Stimulated activated CD8-positive, alpha-beta memory T cell treated with anti-CD3 and anti-CD28 coated beads, Interleukin-12 subunit alpha, Interleukin-12 subunit beta, amount 100 ng/mL, for 24 hours (primary cell): ENCODE measurements at regions not wholly inside any gene's neighbourhood (a gene's known extent, or its start where the extent isn't known, plus 50 kb on each side); places are given as distances from the start of the nearest gene placed in this dataset.
"Not testable (repeated sequence)": the region's sequence is repeated elsewhere in the genome, so short reads cannot be mapped to it uniquely, and the experiment has no call there.

Experiments
- DNase-seq: peaks from one replicate; pipeline ENCODE4 v3.0.0-alpha.2; 2020; ENCODE audit errors: extremely low read depth

DNA sequence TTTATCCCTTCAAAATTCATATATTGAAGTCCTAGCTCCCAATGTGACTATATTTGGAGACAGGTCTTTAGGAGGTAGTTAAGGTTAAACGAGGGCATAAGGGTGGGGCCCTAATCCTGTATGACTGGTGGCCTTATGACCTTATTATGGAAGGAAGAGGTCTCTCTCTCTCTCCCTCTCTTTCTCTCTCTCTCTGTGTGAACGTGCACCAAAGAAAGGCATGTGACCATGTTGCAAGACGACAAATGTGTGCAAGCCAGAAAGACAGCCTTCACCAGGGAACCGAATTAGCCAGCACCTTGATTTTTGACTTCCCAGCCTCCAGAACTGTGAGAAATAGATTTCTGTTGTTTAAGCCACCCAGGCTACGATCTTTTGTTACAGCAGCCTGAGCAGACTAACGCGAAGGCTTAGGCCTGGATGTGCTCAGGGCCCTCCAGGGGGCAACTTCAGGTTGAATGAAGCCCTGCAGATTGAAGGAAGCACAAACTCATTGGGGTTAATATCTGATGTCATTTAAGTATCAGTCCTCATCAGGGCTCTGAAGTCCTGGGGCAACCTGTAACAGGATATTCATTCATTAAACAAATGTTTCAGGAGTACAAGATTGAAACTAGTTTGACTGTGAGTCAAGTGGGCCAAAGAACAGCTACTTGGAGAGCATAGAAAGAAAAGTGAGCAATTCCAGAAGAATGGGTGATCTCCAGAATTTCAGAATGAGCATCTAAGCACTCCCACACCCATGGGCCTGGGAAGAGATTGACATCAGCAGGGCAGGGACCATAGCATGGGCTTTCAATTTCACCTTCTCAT, 157.4 kb upstream of the TNFAIP3 start:
- DNase-seq: no peak

DNA sequence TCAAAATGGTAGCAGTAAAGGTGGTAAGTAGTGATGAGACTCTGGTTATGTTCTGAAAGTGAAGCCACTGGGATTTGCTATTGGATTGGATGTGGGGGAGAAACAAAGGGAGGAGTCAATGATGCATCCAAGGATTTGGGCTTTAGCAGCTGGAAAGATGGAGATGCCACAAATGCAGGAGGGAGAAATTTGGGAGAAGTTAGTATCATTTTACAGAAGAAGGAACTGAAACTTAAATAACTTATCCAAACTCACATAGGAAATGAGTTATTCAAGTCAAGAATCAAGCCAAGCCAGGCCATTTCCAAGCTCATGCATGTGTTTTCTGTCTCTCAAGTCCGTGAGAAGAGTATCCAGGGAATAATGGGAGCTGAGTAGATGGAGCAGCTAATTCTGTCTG, 155.1 kb upstream of the TNFAIP3 start:
- DNase-seq: no peak

DNA sequence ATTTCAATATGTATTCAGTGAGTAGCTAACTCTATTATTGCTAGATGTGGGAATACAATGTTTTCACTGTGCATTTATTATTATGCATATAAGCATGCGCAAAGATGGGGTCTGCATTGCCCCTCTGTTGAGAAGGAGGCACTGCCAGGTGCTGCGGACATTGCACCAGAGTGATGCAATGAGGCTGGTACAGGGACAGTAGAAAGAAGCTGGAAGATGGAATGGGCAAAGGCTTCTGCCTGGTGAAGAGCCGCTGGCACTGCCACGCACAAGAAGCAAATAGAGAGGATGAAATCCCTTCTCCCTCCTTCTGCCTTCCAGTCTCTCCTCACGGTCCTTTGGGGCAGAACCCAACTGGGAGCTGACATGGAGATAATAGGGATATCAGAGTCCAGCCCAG, 154.5 kb upstream of the TNFAIP3 start:
- no peak for DNase-seq

DNA sequence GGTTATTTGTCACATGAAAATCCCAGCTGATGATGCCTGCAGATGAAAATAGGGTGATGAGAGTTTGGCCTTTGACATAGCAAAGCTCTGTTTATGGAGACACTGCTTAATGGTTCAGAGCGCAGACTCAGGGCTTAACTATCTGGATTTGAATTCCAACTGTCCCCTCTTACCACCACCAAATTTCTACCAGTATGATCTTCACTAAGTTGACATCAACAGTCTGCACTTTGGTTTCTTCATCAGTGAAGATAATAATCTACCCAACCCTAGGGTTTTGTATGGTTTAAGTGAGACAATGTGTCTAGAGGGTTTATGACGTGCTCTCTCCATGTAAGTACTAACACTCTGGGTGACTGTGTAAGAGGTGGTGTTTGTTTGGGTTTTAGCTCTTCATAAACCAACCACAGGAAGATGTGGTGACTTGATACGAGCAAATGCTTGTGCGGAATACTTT, 151.4 kb upstream of the TNFAIP3 start:
- DNase-seq: no peak

DNA sequence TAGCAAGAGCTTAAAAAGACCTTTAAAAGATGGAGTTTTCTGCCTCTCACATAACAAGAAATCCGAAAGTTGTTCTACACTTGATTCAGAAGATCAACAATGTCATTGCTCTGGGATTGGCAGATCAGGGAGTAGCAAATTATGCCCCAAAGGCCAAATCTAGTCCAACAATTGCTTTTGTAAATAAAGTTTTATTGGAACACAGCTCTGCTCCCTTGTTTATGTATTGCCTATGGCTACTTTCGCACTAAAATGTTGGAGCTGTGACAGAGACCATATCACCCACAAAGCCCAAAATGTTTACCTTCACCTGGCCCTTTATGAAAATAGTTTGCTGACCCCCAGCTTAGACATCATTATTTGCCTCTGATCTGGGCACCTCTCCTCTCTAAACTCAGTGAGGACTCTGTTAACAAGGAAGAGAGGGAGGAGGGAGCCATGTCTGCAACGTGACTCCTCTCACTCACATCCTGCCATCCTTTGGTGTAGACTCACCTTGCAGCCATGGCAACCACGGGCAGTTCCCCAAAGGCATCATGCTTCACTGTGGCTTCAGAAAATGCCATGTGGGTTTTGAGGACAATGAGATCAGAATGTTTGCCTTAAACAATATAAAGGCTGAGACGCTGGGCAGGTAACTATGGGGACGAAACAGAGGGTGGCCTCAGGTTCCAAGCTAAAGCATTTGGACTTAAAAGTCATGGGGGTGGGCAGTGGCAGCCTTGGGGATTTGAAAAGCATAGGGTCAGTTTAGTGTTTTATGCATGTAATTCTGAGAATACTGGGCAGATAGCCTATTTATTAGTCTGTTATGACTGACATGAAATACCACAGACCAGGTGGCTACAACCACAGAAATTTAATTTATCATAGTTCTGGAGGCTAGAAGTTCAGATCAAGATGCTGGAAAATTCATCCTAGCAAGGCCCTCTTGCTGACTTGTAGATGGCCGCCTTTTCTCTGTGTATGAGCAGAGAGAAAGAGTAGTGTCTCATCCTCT, 149.7 kb upstream of the TNFAIP3 start:
- no peak for DNase-seq

DNA sequence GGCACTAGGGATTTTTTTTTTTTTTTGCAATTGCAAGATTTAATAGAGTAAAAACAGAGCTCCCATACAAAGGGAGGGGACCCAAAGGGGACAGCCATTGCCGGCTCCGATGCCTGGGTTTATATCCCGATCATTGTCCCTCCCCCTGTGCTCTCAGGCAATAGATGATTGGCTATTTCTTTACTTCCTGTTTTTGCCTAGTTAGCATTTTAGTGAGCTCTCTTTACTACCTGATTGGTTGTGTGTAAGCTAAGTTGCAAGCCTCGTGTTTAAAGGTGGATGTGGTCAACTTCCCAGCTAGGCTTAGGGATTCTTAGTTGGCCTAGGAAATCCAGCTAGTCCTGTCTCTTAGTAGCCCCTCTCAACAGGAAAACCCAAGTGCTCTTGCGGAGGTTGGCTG, 148.2 kb upstream of the TNFAIP3 start:
- not testable (repeated sequence) for DNase-seq

DNA sequence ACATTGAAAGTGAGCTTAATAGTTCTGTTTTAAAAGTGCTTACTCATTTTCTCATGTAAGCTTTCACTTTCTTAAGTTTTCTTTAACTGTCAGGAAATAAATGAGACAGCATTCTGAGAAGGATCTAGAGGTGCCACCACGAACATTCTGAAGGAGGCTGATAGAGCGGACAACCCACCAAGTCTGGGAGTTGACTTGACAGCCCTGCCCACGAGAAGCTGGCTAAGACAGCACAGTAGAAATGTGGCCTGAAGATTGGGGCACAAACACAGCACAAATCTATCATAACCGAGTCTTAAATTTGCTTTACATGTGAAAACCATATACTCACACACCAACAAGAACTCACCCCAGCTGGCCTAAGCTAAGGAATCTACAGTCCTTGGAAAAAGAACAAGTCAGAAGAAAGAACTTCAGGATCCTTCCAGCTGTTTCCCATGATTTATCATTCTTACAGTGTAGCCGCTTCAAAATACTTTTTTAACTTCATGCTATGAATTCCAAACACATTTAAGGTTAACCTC, 144.2 kb upstream of the TNFAIP3 start:
- no peak for DNase-seq

DNA sequence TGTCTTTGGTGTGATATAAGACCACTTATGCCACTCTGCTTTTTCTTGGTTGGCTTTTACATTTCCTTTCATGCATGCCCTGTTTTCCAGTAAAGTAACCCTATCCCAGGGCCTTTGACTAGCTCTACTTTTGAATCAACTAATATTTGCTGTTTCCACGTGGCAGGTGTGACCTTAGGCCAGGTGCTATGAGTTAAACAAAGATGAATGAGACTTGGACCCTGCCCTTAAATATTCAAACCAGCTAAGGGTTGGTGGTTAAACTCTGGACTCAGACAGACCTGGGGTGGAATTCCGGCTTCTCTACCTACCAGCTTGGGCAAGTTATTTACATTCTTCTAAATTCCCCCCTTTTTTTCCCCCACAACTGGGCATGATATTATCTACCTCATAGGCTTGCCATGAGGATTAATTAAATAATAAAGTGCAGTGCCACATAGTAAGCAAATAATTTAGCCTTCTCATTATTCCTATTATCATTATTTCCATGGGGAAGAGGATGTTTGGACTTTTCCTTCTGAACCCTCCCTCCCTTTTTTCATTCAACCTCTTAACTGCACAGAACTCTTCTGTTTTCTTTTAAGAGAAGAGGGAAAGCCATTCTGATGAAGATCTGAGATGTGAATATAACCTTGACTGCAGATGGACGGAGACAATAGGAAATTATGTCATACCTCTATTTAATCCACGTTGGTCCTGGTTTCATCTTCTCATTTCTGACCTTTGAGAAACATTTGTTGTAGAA, 143.6 kb upstream of the TNFAIP3 start:
- DNase-seq: no peak

DNA sequence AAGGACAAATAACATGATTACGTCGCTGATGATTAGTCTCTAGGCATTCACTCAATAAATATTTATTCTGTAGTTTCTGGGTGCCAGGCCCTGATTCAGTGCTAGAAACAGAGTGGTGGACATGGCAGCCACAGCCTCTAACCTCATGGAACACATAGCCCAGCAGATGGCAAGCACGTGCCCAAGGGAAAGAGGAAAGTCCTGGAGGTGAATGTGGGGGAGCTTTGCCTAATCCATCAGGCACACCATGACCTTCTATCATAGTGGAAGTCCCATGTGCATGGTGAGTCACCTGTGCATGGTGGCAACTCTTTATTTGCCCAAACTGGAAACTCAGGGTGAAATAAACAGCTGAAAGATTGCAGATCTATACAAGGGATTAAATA, 143.0 kb upstream of the TNFAIP3 start:
- DNase-seq: no peak

DNA sequence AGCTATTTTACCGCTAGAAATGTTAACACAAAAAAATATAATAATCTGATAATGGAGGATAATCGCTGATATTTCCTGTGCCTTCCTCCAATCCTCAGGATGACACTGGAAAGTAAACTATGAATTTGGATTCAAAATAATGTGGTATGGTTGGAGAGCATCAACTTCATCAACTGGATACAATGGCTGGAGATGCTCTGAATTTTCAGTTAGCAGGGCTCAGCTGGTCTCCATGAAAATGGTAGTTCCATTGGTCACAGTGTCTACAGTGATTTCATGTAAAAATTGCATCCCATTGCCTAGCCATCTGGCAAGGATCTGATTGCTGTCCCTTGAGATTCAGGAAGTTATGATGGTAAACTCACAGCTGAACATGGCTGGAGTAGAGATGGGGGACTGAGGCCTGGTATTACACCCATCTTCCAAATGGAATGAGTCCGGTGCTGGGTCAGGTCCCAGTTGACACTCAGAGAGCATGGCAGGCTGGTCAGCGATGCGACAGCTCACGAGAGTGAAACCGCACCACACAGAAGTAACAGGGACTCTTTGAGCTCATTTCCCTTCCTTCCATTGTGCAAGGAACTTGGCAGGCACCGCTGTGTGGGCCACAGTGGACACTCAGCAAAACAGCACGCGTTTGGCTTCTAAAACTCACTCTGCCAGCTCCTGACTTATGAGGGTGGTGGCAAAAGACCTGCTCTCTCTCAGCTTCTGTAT, 142.4 kb upstream of the TNFAIP3 start:
- DNase-seq: no peak

DNA sequence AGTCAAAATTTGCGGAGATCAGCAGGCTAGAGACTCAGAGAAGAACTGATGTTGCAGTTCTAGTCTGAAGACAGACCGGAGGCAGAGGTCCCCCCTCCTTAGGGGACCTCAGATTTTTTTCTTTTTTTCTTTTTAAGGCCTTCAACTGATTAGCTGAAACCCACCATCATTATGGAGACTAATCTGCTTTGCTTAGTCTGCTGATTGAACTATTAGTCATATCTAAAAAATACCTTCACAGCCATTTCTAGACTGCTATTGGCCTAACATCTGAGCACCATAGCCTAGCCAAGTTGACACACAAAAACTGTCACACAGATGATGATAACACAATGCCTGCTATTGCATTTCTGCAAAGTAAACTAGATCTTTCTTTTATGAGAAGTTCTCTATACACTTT, 141.1 kb upstream of the TNFAIP3 start:
- DNase-seq: no peak

DNA sequence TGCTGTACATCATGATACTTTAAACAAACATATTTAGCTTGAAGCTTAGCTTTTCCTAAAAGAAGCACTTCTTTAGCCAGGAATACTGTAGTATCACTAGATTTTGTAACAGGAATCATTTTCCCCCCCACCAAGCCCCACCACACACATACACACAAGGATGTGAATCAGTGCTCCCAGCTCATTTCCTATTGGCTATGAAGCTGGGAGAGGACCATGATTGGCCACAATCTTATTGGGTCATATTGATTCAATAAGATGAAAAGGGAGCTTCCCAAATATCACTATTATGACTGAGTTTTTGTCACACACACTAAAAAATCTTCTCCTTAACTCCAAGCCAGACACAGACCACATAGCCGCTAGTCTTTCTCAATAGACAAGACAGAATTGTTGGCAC, 140.5 kb upstream of the TNFAIP3 start:
- DNase-seq: no peak

DNA sequence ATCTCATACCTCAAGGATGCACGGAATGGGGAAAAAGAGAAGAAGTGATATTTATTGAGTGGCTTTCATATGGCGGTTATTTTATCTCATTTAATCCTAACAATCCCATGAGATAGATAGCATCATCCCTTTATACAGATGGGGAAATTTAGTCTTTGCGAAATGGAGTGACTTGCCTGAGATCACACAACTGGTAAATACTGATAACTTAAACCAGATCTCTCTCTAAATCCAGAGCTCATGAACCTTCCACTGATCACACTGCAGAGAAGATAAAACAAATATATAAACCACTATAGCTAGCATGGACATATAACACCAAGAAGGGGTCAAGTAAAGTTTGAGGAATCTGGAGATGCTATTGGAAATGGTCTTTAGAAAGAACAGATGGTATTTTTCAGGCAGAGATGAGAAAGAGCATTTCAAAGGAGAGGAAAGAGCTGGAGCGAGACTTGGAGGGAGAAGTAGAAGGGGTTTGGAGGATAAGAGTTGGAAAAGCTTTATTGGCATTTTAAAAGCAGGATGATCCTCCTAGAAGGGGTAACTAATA, 139.8 kb upstream of the TNFAIP3 start:
- DNase-seq: no peak

DNA sequence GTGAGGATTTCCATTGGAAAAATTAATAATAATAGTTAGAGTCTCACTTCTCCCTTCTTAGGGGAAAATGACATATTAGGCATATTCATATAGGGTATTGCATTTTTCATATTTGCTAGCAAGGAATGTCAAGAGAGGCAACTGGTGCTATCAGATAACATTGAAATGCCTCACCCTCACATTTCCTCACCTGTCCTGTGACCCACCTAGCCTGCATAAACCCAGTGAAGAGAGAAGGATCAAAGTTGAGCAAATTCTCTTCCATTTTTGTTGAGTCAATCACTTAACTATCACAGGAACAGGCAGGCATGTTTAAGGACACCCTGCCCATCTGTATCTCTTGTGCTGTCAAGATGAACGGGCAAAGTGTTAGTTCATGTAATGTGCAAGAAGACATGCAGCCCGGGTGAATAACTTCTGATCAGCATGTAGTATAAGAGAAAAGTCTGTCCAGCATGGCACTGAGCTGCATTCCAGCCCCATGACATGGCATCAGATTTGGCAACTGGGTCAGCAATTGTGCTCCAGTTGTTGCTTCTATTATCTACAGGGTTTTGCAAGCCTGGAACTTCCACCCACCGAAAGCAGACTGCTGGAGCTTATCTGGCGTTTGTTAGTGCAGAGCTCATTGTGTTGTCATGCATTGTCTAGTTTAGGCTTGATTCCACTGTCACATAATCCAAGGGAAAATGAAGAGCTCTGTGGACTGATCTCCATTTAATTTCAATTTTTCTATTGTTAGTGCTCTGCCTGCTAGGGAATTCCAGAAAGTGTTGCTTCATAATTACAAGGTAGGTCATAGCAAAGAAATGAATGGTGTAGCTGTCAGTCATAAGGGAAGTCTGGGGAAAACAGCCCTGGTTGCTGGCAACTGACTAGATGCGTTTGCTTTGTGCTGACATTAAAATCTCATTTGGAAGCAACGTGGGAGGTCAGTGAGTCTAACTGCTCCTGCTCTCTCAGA, 138.4 kb upstream of the TNFAIP3 start:
- DNase-seq: no peak

DNA sequence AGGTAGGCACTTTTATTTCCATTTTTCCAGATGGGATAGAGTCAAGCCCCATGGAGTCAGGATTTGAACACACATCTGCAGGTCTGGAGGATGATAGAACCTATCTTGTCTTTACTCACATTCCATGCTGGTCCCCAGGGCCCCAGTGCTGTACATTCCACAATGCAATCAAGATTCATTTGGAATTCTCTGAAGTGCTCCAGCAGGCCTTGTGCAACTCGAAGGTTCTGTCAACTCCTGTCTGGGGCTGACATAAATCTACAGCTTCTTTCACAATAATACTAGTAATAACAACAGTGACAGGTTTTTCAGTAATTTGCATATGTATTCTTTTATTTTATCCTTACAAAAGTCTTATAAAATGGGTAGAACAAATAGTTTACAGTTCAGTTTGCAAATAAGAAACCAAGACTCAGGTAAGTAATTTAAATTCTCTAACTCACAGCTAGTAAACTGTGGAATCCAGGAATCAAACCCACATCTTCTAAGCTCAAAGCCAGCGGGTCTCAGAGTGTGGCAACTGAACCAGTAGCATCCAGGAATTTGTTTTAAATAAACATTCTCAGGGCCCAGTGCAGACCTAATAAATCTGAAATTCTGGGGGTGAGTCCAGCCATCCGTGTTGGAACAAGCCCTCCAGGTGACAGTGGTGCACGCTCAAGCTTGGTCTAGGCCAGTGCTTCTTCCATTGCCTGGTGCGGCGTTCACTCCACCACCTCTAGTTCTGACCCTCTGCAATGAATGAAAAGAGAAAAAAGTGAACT, 137.0 kb upstream of the TNFAIP3 start:
- no peak for DNase-seq

DNA sequence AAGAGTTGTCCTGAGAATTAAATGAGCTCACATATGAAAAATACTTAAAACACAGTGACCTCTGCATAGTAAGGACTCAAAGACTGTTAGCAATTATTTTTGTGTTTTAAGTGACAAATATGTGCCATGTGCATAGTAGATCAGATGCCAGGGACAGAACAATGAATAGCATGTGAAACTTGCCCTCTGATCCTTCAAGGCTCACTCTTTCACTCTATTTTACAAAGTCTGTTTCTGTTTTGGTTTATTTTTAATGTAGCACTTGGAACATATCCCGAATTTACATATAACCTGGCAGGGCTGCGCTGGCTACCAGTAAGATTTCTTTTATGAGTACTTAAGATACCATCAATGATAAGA, 135.5 kb upstream of the TNFAIP3 start:
- no peak for DNase-seq

DNA sequence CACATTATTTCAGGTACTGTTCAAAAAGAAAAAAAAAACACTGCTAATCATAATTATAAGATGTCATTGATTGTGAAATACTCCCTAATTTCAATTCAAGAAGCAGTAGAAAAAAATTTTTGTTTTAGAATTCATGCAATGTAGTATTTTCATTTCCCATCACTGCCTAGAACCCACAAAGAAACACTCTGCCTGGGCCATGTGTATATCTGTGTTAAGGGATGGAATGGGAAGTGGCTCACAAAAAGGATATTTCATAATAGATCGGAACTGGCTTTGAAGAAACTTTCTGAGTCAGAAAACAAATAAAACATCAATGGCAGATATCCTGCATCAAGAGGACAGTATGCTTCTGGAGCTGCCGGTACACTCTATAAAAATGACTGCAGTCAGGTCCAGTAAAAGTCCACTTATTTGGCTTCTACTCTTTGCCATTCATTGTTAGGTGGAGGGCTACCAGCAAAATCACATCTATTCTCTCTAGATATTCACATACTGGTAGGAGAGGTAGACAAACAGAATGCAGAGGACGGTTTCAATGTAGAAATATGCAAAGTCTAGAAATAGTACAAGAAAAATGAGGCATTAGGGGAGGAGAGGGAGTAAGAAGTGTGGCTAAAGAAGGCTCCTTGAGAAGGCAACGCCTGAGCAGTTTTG, 135.0 kb upstream of the TNFAIP3 start:
- no peak for DNase-seq

DNA sequence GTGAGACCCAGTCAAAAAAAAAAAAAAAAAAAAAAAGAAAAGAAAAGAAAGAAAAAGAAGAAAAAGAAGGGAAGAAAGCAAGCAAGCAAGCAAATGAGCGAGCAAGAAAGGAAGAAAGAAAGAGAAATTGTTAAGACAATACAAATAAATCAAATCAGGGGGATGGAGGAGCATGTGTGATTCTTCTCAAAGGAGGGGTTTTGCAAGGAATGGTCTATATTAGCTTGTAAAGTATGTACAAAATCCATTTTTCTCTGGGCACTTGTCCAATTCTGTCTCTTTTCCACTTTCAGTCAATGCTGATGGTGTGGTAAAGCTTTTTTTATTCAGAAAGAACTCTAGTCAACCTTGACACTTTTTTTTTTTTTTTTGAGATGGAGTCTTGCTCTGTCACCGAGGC, 133.7 kb upstream of the TNFAIP3 start:
- no peak for DNase-seq
